G401.6 (cell line): ENCODE measurements at regions not wholly inside any gene's neighbourhood (a gene's known extent, or its start where the extent isn't known, plus 50 kb on each side); places are given as distances from the start of the nearest gene placed in this dataset.

Source experiments
- FAIRE-seq: peaks from 2 replicates; lab custom pipeline; 2012; peaks lifted over from hg19 to GRCh38; lab: Jason Lieb, UNC

GRCh38 chr12:74988156-74988555 lies 221.5 kb downstream of the KCNC2 start:
- no peak for FAIRE-seq
